Hepatocyte (in vitro differentiated cells): ENCODE measurements at regions not wholly inside any gene's neighbourhood (a gene's known extent, or its start where the extent isn't known, plus 50 kb on each side); places are given as distances from the start of the nearest gene placed in this dataset.

Experiments
- EZH2 ChIP-seq: fragments of 200-600 bp; sonication (generic); IDR thresholded peaks from 2 replicates; pipeline ENCODE4 v1.6.1; 2016; ENCODE audit warnings: antibody characterized with exemption, mild to moderate bottlenecking, borderline replicate concordance
- EZH2phosphoT487 ChIP-seq: fragments of 200-600 bp; sonication (generic); IDR thresholded peaks from one replicate; pipeline ENCODE4 v1.6.1; 2018; ENCODE audit warnings: antibody characterized with exemption, mild to moderate bottlenecking, low read depth, moderate library complexity; ENCODE audit not compliant: unreplicated experiment, severe bottlenecking
- TF ChIP-seq, protein P1 (sequence below): fragments of 200-600 bp; sonication (generic); IDR thresholded peaks from 2 replicates; pipeline ENCODE4 v1.5.1; 2016; ENCODE audit warnings: antibody characterized with exemption, mild to moderate bottlenecking; ENCODE audit not compliant: poor library complexity

DNA sequence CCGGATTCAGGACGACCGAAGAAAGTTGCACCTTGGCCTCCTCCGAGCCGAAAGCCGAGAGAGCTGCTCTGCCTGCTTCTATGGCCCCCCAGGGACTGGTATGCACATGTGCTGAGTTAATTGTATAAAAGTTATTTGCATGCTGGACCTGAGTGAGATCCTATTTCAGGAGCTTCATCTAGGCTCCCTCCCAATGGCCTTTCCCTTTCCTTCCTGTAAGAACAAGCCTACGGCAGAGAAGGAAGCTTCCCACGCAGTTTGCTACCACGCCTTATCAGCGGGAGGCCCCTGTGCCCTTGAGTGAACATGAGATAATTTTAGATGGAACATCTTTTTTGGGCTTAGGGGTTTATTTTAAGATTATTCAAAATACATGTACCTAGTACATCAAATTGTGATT, 65.9 kb downstream of the RIN2 start:
- TF ChIP-seq, protein P1, sequence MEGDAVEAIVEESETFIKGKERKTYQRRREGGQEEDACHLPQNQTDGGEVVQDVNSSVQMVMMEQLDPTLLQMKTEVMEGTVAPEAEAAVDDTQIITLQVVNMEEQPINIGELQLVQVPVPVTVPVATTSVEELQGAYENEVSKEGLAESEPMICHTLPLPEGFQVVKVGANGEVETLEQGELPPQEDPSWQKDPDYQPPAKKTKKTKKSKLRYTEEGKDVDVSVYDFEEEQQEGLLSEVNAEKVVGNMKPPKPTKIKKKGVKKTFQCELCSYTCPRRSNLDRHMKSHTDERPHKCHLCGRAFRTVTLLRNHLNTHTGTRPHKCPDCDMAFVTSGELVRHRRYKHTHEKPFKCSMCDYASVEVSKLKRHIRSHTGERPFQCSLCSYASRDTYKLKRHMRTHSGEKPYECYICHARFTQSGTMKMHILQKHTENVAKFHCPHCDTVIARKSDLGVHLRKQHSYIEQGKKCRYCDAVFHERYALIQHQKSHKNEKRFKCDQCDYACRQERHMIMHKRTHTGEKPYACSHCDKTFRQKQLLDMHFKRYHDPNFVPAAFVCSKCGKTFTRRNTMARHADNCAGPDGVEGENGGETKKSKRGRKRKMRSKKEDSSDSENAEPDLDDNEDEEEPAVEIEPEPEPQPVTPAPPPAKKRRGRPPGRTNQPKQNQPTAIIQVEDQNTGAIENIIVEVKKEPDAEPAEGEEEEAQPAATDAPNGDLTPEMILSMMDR = no peak
- TF ChIP-seq EZH2 = no peak
- TF ChIP-seq EZH2phosphoT487 = no peak
